K562 (cell line): ENCODE measurements at regions not wholly inside any gene's neighbourhood (a gene's known extent, or its start where the extent isn't known, plus 50 kb on each side); places are given as distances from the start of the nearest gene placed in this dataset.

Experiments used
- EHMT2 ChIP-seq: fragments of 450-650 bp; IDR thresholded peaks from 2 replicates; pipeline ENCODE4 v1.6.1; 2018; ENCODE audit warnings: antibody characterized with exemption
- POLR2A ChIP-seq: fragments of 450-650 bp; conservative IDR thresholded peaks from 2 replicates; pipeline ENCODE4 v1.6.1; 2016
- TF ChIP-seq, protein P1 (sequence below): fragments of 450-650 bp; formaldehyde crosslinking; IDR thresholded peaks from 2 replicates; pipeline ENCODE4 v1.4.0; 2022; ENCODE audit warnings: missing genetic modification characterization

DNA sequence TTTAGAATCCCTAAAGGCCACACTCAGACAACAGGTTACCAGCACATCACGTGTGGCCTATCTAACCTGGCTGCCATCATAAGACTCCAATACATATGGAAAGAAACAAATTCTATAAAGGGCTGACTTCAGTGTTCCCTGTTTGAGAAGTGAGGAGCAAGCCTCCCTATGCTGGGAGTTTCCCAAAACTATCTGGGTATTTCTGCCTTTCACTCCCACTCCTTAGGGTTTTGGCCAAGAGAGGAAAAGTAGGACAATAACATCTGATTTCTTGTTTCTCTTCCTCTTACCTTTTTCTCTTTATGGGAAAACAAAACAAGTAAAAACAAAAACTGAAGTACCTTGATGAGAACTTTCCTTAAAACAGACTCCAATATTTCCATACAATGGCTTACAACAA lies 121.5 kb upstream of the COL8A1 start:
- TF ChIP-seq POLR2A (no peak), EHMT2 (no peak)
- TF ChIP-seq, protein P1, sequence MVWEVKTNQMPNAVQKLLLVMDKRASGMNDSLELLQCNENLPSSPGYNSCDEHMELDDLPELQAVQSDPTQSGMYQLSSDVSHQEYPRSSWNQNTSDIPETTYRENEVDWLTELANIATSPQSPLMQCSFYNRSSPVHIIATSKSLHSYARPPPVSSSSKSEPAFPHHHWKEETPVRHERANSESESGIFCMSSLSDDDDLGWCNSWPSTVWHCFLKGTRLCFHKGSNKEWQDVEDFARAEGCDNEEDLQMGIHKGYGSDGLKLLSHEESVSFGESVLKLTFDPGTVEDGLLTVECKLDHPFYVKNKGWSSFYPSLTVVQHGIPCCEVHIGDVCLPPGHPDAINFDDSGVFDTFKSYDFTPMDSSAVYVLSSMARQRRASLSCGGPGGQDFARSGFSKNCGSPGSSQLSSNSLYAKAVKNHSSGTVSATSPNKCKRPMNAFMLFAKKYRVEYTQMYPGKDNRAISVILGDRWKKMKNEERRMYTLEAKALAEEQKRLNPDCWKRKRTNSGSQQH (CRISPR knock-in tag), result no peak
